Lung (tissue), 11 donors: ENCODE measurements at regions not wholly inside any gene's neighbourhood (a gene's known extent, or its start where the extent isn't known, plus 50 kb on each side); places are given as distances from the start of the nearest gene placed in this dataset.
A peak's percentile ranks its signal among the peaks of the same experiment; 100 is the strongest.

Experiments
- ATAC-seq: fragments of 200-7000 bp; cut with Tn5 transposase; one replicate; pipeline ENCODE4 v1.9.1; 2020; ENCODE audit warnings: moderate number of reproducible peaks; ENCODE audit not compliant: insufficient read depth, low FRiP score
- DNase-seq, 3 donors: peaks; one replicate each; pipeline ENCODE4 v3.0.0-alpha.2; 2013 to 2017
- H3K27ac ChIP-seq, 2 donors: one replicate each; pipeline ENCODE4 v1.5.1; 2013; ENCODE audit warnings: mild to moderate bottlenecking in 2 of 2, moderate library complexity in 2 of 2, control low read depth in 1 of 2, inconsistent platforms in 1 of 2, low read depth in 1 of 2, low read length in 1 of 2
- H3K27me3 ChIP-seq, 3 donors: one replicate each; pipeline ENCODE4 v1.5.1; 2013; ENCODE audit warnings: low read length in 2 of 3; ENCODE audit not compliant: control insufficient read depth in 3 of 3, insufficient read depth in 3 of 3
- H3K36me3 ChIP-seq, 4 donors: one replicate each; pipeline ENCODE4 v1.5.1; 2013; ENCODE audit warnings: low read length in 4 of 4, mild to moderate bottlenecking in 1 of 4, moderate library complexity in 1 of 4; ENCODE audit not compliant: control insufficient read depth in 4 of 4, insufficient read depth in 4 of 4
- H3K4me1 ChIP-seq, 5 donors: one replicate each; pipeline ENCODE4 v1.5.1; 2013; ENCODE audit warnings: low read length in 5 of 5, mild to moderate bottlenecking in 2 of 5, moderate library complexity in 1 of 5; ENCODE audit not compliant: control insufficient read depth in 5 of 5, insufficient read depth in 5 of 5
- H3K4me3 ChIP-seq: one replicate; pipeline ENCODE4 v1.5.1; 2013; ENCODE audit warnings: mild to moderate bottlenecking, control low read depth, moderate library complexity
- H3K9ac ChIP-seq, 2 donors: one replicate each; pipeline ENCODE4 v1.5.1; 2013; ENCODE audit warnings: low read length in 2 of 2, control low read depth in 1 of 2; ENCODE audit not compliant: insufficient read depth in 1 of 2
- H3K9me3 ChIP-seq, 4 donors: one replicate each; pipeline ENCODE4 v1.5.1; 2013; ENCODE audit warnings: low read length in 3 of 4, mild to moderate bottlenecking in 1 of 4, moderate library complexity in 1 of 4; ENCODE audit not compliant: control insufficient read depth in 4 of 4, insufficient read depth in 3 of 4
- CTCF ChIP-seq: IDR thresholded peaks from 2 replicates; pipeline ENCODE4 v1.5.1; 2012; ENCODE audit warnings: mild to moderate bottlenecking; ENCODE audit errors: control extremely low read depth, extremely low read depth
- WGBS, 2 donors: extraction: QIAGEN DNeasy Blood & Tissue Kit; methylation state at CpG; one replicate each; pipeline ENCODE4 v1.1.7; 2013; 5-methylcytosine and 5-hydroxymethylcytosine counted together
- donor health status: control.
- donor health status: control.
- donor health status: Bipolar disorder and iron deficiency.
- donor health status: healthy.
- donor health status: DM: yes; HTN: yes; CAD: no.

- no peak overlapping the region for H3K9ac ChIP-seq
- no peaks in the 10 kb centered on the region for H3K27me3 ChIP-seq
- no peak overlapping the region for H3K4me3 ChIP-seq
- H3K9me3 ChIP-seq, result no peaks in the 10 kb centered on the region
- H3K4me1 ChIP-seq, result peaks cover 0 to 15% (median 0%) of the 10 kb centered on the region in 5 donors
- TF ChIP-seq CTCF, result no peak
- WGBS, 2 donors, result 85 to 90% methylated on average over 6 of the region's 6 CpGs
- DNase-seq (no peak), ATAC-seq (no peak)
- H3K27ac ChIP-seq, result no peak overlapping the region
- no peaks in the 10 kb centered on the region for H3K36me3 ChIP-seq
These were observed 72.5 kb upstream of the RNF152 start for GRCh38 chr18:61965311-61965710.

GRCh38 chr18:61964616-61965015 lies 71.8 kb upstream of the RNF152 start:
- H3K27me3 ChIP-seq, result no peaks in the 10 kb centered on the region

GRCh38 chr18:61963705-61964104 lies 70.9 kb upstream of the RNF152 start:
- Histone ChIP-seq H3K9ac (no peak overlapping the region), H3K27me3 (no peaks in the 10 kb centered on the region), H3K36me3 (no peaks in the 10 kb centered on the region), H3K4me3 (no peak overlapping the region), H3K9me3 (no peaks in the 10 kb centered on the region), H3K27ac (no peak overlapping the region), H3K4me1 (peaks cover 0 to 28% (median 4%) of the 10 kb centered on the region in 5 donors)
- ATAC-seq (no peak), DNase-seq (peak in 2 of 3 donors; percentile 56 to 75)
- no peak for TF ChIP-seq CTCF
- WGBS, 2 donors, result 45 to 57% methylated on average over 1 of the region's 1 CpG

More at GRCh38 chr18:61964616-61965015, 71.8 kb upstream of the RNF152 start:
- no peak for TF ChIP-seq CTCF
- H3K9ac ChIP-seq, result no peak overlapping the region
- H3K4me3 ChIP-seq, result no peak overlapping the region
- no peaks in the 10 kb centered on the region for H3K36me3 ChIP-seq
- no peak overlapping the region for H3K27ac ChIP-seq
- H3K9me3 ChIP-seq, result no peaks in the 10 kb centered on the region
- DNase-seq (no peak), ATAC-seq (no peak)
- peaks cover 0 to 21% (median 2%) of the 10 kb centered on the region in 5 donors for H3K4me1 ChIP-seq
